ENCODE measurements at regions not wholly inside any gene's neighbourhood (a gene's known extent, or its start where the extent isn't known, plus 50 kb on each side); places are given as distances from the start of the nearest gene placed in this dataset.

DNA sequence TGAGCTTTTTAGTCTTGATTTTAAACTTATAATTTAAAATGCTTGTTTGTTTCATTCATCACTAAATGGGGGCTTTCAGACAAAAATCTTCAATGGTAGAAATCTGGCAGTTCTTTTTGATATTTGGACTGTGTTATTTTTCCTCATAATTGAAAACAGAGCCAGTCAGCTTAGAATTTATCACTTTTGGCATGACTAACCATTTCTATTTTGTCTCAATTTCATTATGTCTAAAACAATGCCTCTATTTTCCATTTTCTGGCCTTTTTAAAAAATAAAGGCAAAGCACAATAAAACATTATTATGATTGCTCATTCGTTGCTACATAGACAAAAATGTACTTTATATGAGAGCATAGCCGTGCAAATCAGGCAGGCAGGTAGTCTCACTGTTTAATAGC is 434.5 kb downstream of the XIRP2 start:
- H3K4me3 ChIP-seq (ENCODE audit: low read depth, poor library complexity, severe bottlenecking) = no peak overlapping the region
- WGBS, 2 donors = 47 to 65% methylated on average over 2 of the region's 2 CpGs
- no peak for TF ChIP-seq CTCF (IDR thresholded peaks at IDR 0.05)
- TF ChIP-seq POLR2A (IDR thresholded peaks at IDR 0.05) = no peak
- intact Hi-C loops (cut with DNase I; ENCODE audit: low total_unique reads) = no loop called here
- no peak for DNase-seq (ENCODE audit: low spot score in 2 of 2)

DNA sequence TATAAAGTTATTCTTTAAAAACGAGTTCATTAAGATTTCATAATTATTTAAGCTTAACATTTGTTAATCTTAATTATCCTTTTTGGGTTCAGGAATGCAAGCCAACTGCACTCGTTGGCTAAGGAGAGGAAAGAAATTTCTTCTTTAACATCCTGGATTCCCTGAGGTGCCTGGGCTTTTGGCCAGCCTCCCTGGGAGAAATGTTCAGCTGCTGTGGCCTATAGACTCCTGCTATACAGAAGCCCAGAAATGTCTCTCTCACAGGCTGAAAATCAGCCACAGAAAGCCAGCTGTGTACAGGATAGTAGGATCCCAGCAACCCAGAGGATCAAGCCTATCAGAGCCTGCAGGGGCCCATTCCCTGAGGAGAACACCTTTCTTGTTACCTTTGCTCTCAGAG is 430.3 kb downstream of the XIRP2 start:
- intact Hi-C loops (cut with DNase I; ENCODE audit: low total_unique reads) = no loop called here
- no peak for DNase-seq (ENCODE audit: low spot score in 2 of 2)
- WGBS, 2 donors = 40 to 49% methylated on average over 2 of the region's 2 CpGs
- TF ChIP-seq CTCF (IDR thresholded peaks at IDR 0.05) (no peak), POLR2A (IDR thresholded peaks at IDR 0.05) (no peak)
- H3K4me3 ChIP-seq (ENCODE audit: low read depth, poor library complexity, severe bottlenecking) = no peak overlapping the region

DNA sequence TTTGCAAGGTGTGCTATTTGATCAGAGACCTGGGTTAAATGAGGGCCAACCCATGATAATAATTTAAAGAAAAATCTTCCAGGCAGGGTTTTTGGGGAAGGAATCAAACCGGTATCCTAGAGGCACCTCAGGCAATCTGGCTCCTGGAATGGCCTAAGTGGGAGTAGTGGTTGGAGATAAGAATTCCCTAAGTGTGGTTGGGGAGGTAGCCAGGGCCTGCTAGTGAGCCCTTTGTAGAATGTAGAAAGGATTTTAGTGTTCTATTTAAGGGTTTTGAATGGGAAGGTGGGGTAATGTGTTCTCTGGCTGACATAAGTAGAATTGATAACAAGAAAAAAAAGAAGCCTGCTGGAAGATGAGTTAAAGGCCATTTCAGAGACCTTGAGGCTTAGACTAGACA is 422.2 kb downstream of the XIRP2 start:
- DNase-seq (ENCODE audit: low spot score in 2 of 2) = no peak
- no peak overlapping the region for H3K4me3 ChIP-seq (ENCODE audit: low read depth, poor library complexity, severe bottlenecking)
- TF ChIP-seq POLR2A (IDR thresholded peaks at IDR 0.05) (no peak), CTCF (IDR thresholded peaks at IDR 0.05) (no peak)
- intact Hi-C loops (cut with DNase I; ENCODE audit: low total_unique reads) = no loop called here
- WGBS, 2 donors = 36 to 54% methylated on average over 1 of the region's 1 CpG

Measured in lower leg skin (tissue), 4 donors.